T-helper 2 cell (primary cell): ENCODE measurements at regions not wholly inside any gene's neighbourhood (a gene's known extent, or its start where the extent isn't known, plus 50 kb on each side); places are given as distances from the start of the nearest gene placed in this dataset.
A peak's percentile ranks its signal among the peaks of the same experiment; 100 is the strongest.

Source experiments
- DNase-seq, 5 experiments: peaks; one replicate each; pipeline versions ENCODE4 v3.0.0 to v3.0.0-alpha.2; 2012 to 2022

- DNase-seq: no peak
These were observed 52.2 kb upstream of the RBSN start for GRCh38 chr3:15151166-15151565.

DNA sequence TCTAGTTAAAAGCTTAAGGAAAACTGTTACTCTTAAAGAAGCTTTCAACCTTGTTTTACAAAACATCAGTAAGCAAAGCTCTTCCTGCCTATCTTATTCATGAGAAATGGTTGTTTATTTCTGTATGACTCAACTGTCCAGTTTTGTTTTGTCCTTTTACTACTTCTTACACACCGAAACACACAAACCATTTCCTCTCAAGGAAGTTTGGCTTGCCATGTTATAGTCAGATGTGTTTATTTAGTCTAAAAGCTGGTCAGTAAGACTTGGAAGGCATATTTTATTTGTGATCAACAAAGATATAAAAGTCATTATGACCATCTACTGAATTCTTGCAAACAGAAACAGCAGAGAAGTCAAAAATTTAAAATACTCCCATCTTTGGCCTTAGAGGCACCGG is 53.2 kb upstream of the RBSN start:
- peak in 1 of 5 experiments; percentile 34 for DNase-seq

GRCh38 chr3:15153103-15153502 is 52.9 kb upstream of the CAPN7 start:
- DNase-seq: no peak

- no peak for DNase-seq
These were observed 51.7 kb upstream of the CAPN7 start for GRCh38 chr3:15154326-15154725.

DNA sequence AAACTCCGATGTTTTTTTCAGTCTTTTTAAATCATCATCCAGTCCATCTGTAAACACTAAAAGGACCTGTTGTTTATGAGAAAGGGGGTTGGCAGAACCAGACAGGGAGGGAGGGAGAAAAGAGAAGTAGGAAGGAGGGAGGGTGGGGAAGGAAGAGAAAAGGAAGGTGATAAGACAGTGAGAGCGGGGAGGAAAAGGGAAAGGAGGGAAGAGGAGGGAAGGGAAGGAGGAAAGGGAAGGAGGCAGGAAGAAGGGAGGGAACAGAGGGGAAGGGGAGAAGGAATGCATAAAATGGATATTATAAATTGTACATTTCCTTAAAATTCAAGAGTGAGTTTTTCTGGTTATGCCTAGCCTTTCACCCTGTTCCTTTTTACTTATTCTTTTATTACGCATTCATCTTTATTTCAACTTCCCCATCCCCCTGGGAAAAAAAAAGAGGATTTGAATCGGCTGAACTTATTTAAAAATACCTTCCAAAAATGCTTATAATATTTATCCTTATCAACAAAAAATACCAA is 50.1 kb upstream of the CAPN7 start:
- DNase-seq: no peak
